MM.1S (cell line): ENCODE measurements at regions not wholly inside any gene's neighbourhood (a gene's known extent, or its start where the extent isn't known, plus 50 kb on each side); places are given as distances from the start of the nearest gene placed in this dataset.

Experiments
- DNase-seq: peaks from one replicate; pipeline ENCODE4 v3.0.0-alpha.2; 2015
- H2AFZ ChIP-seq: fragments of 300-600 bp; sonication (generic); 2 replicates; pipeline ENCODE4 v1.6.0; 2016; ENCODE audit warnings: antibody characterized with exemption, low read length
- H3F3A ChIP-seq: fragments of 300-600 bp; sonication (generic); 2 replicates; pipeline ENCODE4 v1.6.1; 2016; ENCODE audit warnings: mild to moderate bottlenecking, antibody characterized with exemption, low read length, moderate library complexity, mixed read lengths; ENCODE audit not compliant: insufficient read depth
- H3K27ac ChIP-seq: fragments of 300-600 bp; sonication (generic); 2 replicates; pipeline ENCODE4 v1.5.1; 2016; ENCODE audit warnings: mild to moderate bottlenecking, low read length
- H3K27me3 ChIP-seq: fragments of 300-600 bp; sonication (generic); replicated peaks from 2 replicates; pipeline ENCODE4 v1.6.0; 2016; ENCODE audit warnings: low read length; ENCODE audit not compliant: insufficient read depth
- H3K36me3 ChIP-seq: fragments of 300-600 bp; sonication (generic); replicated peaks from 2 replicates; pipeline ENCODE4 v1.6.1; 2016; ENCODE audit warnings: mild to moderate bottlenecking, low read length, mixed read lengths; ENCODE audit not compliant: insufficient read depth
- H3K4me1 ChIP-seq: fragments of 300-600 bp; sonication (generic); 2 replicates; pipeline ENCODE4 v1.6.1; 2016; ENCODE audit warnings: low read length, mixed read lengths
- H3K4me2 ChIP-seq: fragments of 300-600 bp; sonication (generic); 2 replicates; pipeline ENCODE4 v1.6.0; 2016; ENCODE audit warnings: low read depth, low read length
- H3K4me3 ChIP-seq: fragments of 300-600 bp; sonication (generic); 2 replicates; pipeline ENCODE4 v1.5.1; 2016; ENCODE audit warnings: low read length, mixed read lengths
- H3K79me2 ChIP-seq: fragments of 300-600 bp; sonication (generic); 2 replicates; pipeline ENCODE4 v1.6.1; 2016; ENCODE audit warnings: mixed run types, low read length, mixed read lengths
- H3K9ac ChIP-seq: fragments of 300-600 bp; sonication (generic); 2 replicates; pipeline ENCODE4 v1.6.1; 2016; ENCODE audit warnings: low read length, mixed read lengths
- H3K9me2 ChIP-seq: fragments of 300-600 bp; sonication (generic); replicated peaks from 2 replicates; pipeline ENCODE4 v1.6.1; 2016; ENCODE audit warnings: mild to moderate bottlenecking, low read length, mixed read lengths; ENCODE audit not compliant: insufficient read depth
- H3K9me3 ChIP-seq: fragments of 300-600 bp; sonication (generic); replicated peaks from 2 replicates; pipeline ENCODE4 v1.6.1; 2016; ENCODE audit warnings: mild to moderate bottlenecking, low read length, mixed read lengths; ENCODE audit not compliant: insufficient read depth
- H4K20me1 ChIP-seq: fragments of 300-600 bp; sonication (generic); 2 replicates; pipeline ENCODE4 v1.6.1; 2016; ENCODE audit warnings: mild to moderate bottlenecking, low read length, moderate library complexity, mixed read lengths; ENCODE audit not compliant: insufficient read depth
- EZH2 ChIP-seq: fragments of 300-600 bp; sonication (generic); optimal IDR thresholded peaks from 2 replicates; pipeline ENCODE3; 2017; ENCODE audit warnings: low read depth, mild to moderate bottlenecking, antibody characterized with exemption, low read length, mixed read lengths
- EZH2phosphoT487 ChIP-seq: fragments of 300-600 bp; sonication (generic); IDR thresholded peaks from 2 replicates; pipeline ENCODE4 v1.6.1; 2018; ENCODE audit warnings: antibody characterized with exemption, low read length
- TF ChIP-seq, protein P1 (sequence below): fragments of 300-600 bp; sonication (generic); IDR thresholded peaks from 2 replicates; pipeline ENCODE4 v1.5.1; 2016; ENCODE audit warnings: antibody characterized with exemption, low read length, mixed read lengths

GRCh38 chr10:84603971-84604370 lies 275.6 kb downstream of the CCSER2 start:
- Histone ChIP-seq H4K20me1 (no peaks in the 10 kb centered on the region), H3F3A (peaks cover 4% of the 10 kb centered on the region; the same call in 1 of the 2 replicates), H3K9ac (no peak overlapping the region), H3K27me3 (no peaks in the 10 kb centered on the region), H3K36me3 (no peaks in the 10 kb centered on the region), H3K79me2 (no peaks in the 10 kb centered on the region), H3K9me3 (no peaks in the 10 kb centered on the region), H3K4me2 (no peak overlapping the region), H3K4me1 (peaks cover 22% of the 10 kb centered on the region), H2AFZ (no peak overlapping the region), H3K9me2 (no peaks in the 10 kb centered on the region), H3K27ac (no peak overlapping the region), H3K4me3 (no peak overlapping the region)
- TF ChIP-seq EZH2phosphoT487 (no peak), EZH2 (no peak)
- TF ChIP-seq, protein P1, sequence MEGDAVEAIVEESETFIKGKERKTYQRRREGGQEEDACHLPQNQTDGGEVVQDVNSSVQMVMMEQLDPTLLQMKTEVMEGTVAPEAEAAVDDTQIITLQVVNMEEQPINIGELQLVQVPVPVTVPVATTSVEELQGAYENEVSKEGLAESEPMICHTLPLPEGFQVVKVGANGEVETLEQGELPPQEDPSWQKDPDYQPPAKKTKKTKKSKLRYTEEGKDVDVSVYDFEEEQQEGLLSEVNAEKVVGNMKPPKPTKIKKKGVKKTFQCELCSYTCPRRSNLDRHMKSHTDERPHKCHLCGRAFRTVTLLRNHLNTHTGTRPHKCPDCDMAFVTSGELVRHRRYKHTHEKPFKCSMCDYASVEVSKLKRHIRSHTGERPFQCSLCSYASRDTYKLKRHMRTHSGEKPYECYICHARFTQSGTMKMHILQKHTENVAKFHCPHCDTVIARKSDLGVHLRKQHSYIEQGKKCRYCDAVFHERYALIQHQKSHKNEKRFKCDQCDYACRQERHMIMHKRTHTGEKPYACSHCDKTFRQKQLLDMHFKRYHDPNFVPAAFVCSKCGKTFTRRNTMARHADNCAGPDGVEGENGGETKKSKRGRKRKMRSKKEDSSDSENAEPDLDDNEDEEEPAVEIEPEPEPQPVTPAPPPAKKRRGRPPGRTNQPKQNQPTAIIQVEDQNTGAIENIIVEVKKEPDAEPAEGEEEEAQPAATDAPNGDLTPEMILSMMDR = no peak
- no peak for DNase-seq

GRCh38 chr10:84605802-84606201 lies 277.4 kb downstream of the CCSER2 start:
- no peak overlapping the region for H2AFZ ChIP-seq
- no peaks in the 10 kb centered on the region for H4K20me1 ChIP-seq
- no peak overlapping the region for H3K9ac ChIP-seq
- H3K79me2 ChIP-seq = no peaks in the 10 kb centered on the region
- TF ChIP-seq EZH2phosphoT487 (no peak), EZH2 (no peak)
- TF ChIP-seq, protein P1 = no peak
- H3K4me2 ChIP-seq = no peak overlapping the region
- H3K27ac ChIP-seq = no peak overlapping the region
- H3F3A ChIP-seq = peaks cover 4% of the 10 kb centered on the region; the same call in 1 of the 2 replicates
- H3K9me3 ChIP-seq = no peaks in the 10 kb centered on the region
- no peaks in the 10 kb centered on the region for H3K9me2 ChIP-seq
- H3K27me3 ChIP-seq = no peaks in the 10 kb centered on the region
- no peak overlapping the region for H3K4me3 ChIP-seq
- no peak for DNase-seq
- H3K36me3 ChIP-seq = no peaks in the 10 kb centered on the region
- peaks cover 24% of the 10 kb centered on the region for H3K4me1 ChIP-seq

GRCh38 chr10:84606428-84606827 lies 278.0 kb downstream of the CCSER2 start:
- Histone ChIP-seq H3K4me1 (peaks cover 24% of the 10 kb centered on the region), H3K79me2 (no peaks in the 10 kb centered on the region), H3K9me3 (no peaks in the 10 kb centered on the region), H3K4me2 (no peak overlapping the region), H3K27me3 (no peaks in the 10 kb centered on the region), H3K9ac (no peak overlapping the region), H2AFZ (no peak overlapping the region), H3F3A (peaks cover 4% of the 10 kb centered on the region; the same call in 1 of the 2 replicates), H3K36me3 (no peaks in the 10 kb centered on the region), H3K4me3 (no peak overlapping the region), H3K9me2 (no peaks in the 10 kb centered on the region), H3K27ac (no peak overlapping the region), H4K20me1 (no peaks in the 10 kb centered on the region)
- TF ChIP-seq, protein P1 = no peak
- no peak for TF ChIP-seq EZH2
- TF ChIP-seq EZH2phosphoT487 = no peak
- DNase-seq = no peak
